PC-9 (cell line): ENCODE measurements at regions not wholly inside any gene's neighbourhood (a gene's known extent, or its start where the extent isn't known, plus 50 kb on each side); places are given as distances from the start of the nearest gene placed in this dataset.

Experiments
- BruUV-seq: library from RNA; stranded (reverse); fragments of 400-500 nt; replicated peaks from 2 replicates; lab custom pipeline; 2021; lab: Mats Ljungman, UMichigan
- CTCF ChIA-PET: fragments of 300-600 bp; sonication (Branson Sonifier 250); formaldehyde crosslinking; loops from one replicate; lab custom pipeline; 2022; ENCODE audit warnings: antibody characterized with exemption; lab: Charles Lee
- POLR2A ChIA-PET: fragments of 300-600 bp; sonication (Branson Sonifier 250); formaldehyde crosslinking; loops from one replicate; lab custom pipeline; 2022; ENCODE audit warnings: antibody characterized with exemption; ENCODE audit not compliant: unreplicated experiment; lab: Charles Lee
- DNase-seq, 2 experiments: peaks; one replicate each; pipeline versions ENCODE4 v3.0.0 to v3.0.0-alpha.2; 2015 to 2022; ENCODE audit warnings: mixed read lengths in 1 of 2
- H2AFZ ChIP-seq: fragments of 200-600 bp; sonication (generic); 2 replicates; pipeline ENCODE4 v1.8.1; 2017; ENCODE audit warnings: antibody characterized with exemption
- H3F3A ChIP-seq: fragments of 200-600 bp; sonication (generic); 2 replicates; pipeline ENCODE4 v1.8.1; 2017; ENCODE audit warnings: antibody characterized with exemption, mild to moderate bottlenecking, low read depth; ENCODE audit not compliant: insufficient read depth
- H3K27ac ChIP-seq: fragments of 200-600 bp; sonication (generic); 2 replicates; pipeline ENCODE4 v1.6.1; 2016; ENCODE audit warnings: mixed run types
- H3K27me3 ChIP-seq: fragments of 200-600 bp; sonication (generic); 2 replicates; pipeline ENCODE4 v1.6.1; 2016; ENCODE audit warnings: low read depth, mixed run types; ENCODE audit not compliant: insufficient read depth
- H3K36me3 ChIP-seq: fragments of 200-600 bp; sonication (generic); 2 replicates; pipeline ENCODE4 v1.6.1; 2016; ENCODE audit warnings: low read depth, mixed run types
- H3K4me1 ChIP-seq: fragments of 200-600 bp; sonication (generic); replicated peaks from 2 replicates; pipeline ENCODE4 v1.6.1; 2016; ENCODE audit warnings: mixed run types; ENCODE audit not compliant: insufficient read depth
- H3K4me2 ChIP-seq: fragments of 200-600 bp; sonication (generic); 2 replicates; pipeline ENCODE4 v1.6.1; 2017; ENCODE audit warnings: mixed run types
- H3K4me3 ChIP-seq: fragments of 200-600 bp; sonication (generic); 2 replicates; pipeline ENCODE4 v1.6.1; 2016; ENCODE audit warnings: mixed run types
- H3K79me2 ChIP-seq: fragments of 200-600 bp; sonication (generic); 2 replicates; pipeline ENCODE4 v1.6.1; 2017; ENCODE audit warnings: low read depth, mixed run types
- H3K9me2 ChIP-seq: fragments of 200-600 bp; sonication (generic); 2 replicates; pipeline ENCODE4 v1.8.1; 2017; ENCODE audit warnings: mild to moderate bottlenecking; ENCODE audit not compliant: insufficient read depth
- H3K9me3 ChIP-seq: fragments of 200-600 bp; sonication (generic); 2 replicates; pipeline ENCODE4 v1.8.1; 2016; ENCODE audit warnings: low read depth; ENCODE audit not compliant: insufficient read depth
- H4K20me1 ChIP-seq: fragments of 200-600 bp; sonication (generic); 2 replicates; pipeline ENCODE4 v1.8.1; 2017; ENCODE audit not compliant: insufficient read depth
- EZH2 ChIP-seq: fragments of 200-600 bp; sonication (generic); IDR thresholded peaks from 2 replicates; pipeline ENCODE4 v1.8.0; 2017; ENCODE audit warnings: antibody characterized with exemption, low read depth
- intact Hi-C: fragments of 100-400 bp; cut with micrococcal nuclease; formaldehyde crosslinking; loops from one replicate; pipeline ENCODE4 v1.10.0; 2022; ENCODE audit not compliant: unreplicated experiment
- TF ChIP-seq, protein P1 (sequence below): fragments of 200-600 bp; sonication (generic); conservative IDR thresholded peaks from 2 replicates; pipeline ENCODE4 v1.6.1; 2017; ENCODE audit warnings: mixed run types, antibody characterized with exemption, mild to moderate bottlenecking, moderate library complexity

DNA sequence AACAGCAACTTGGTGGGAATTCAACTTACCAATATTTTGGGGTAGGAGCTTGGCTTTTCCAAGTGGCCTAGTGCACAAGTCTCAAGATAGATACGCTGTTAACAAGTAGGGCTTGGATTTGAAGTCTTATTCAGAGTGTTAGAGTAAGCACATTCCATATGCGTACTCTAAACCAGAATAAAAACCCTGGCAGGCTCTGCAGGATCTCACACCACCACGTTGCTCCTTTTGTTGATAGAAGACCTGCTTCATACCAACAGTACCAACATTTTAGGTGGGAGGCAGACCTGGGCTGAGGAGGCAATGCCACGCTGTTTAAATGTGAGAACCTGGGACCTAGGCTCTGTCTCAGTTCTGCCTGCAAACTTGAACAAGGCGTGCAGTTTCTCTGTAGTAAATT lies 214.0 kb downstream of the RNF144A start:
- peaks cover 12% of the 10 kb centered on the region; the same call in 1 of the 2 replicates for H3K27me3 ChIP-seq
- H2AFZ ChIP-seq, result no peak overlapping the region
- H4K20me1 ChIP-seq, result no peaks in the 10 kb centered on the region
- no peak overlapping the region for H3K4me2 ChIP-seq
- no peak for DNase-seq
- BruUV-seq, result no TSS peak
- H3K4me1 ChIP-seq, result no peaks in the 10 kb centered on the region
- H3K36me3 ChIP-seq, result no peaks in the 10 kb centered on the region
- no peak overlapping the region for H3K4me3 ChIP-seq
- ChIA-PET POLR2A (no interaction called here), CTCF (no interaction called here)
- no peaks in the 10 kb centered on the region for H3K79me2 ChIP-seq
- no peaks in the 10 kb centered on the region for H3K9me3 ChIP-seq
- TF ChIP-seq EZH2, result no peak
- TF ChIP-seq, protein P1, sequence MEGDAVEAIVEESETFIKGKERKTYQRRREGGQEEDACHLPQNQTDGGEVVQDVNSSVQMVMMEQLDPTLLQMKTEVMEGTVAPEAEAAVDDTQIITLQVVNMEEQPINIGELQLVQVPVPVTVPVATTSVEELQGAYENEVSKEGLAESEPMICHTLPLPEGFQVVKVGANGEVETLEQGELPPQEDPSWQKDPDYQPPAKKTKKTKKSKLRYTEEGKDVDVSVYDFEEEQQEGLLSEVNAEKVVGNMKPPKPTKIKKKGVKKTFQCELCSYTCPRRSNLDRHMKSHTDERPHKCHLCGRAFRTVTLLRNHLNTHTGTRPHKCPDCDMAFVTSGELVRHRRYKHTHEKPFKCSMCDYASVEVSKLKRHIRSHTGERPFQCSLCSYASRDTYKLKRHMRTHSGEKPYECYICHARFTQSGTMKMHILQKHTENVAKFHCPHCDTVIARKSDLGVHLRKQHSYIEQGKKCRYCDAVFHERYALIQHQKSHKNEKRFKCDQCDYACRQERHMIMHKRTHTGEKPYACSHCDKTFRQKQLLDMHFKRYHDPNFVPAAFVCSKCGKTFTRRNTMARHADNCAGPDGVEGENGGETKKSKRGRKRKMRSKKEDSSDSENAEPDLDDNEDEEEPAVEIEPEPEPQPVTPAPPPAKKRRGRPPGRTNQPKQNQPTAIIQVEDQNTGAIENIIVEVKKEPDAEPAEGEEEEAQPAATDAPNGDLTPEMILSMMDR, result no peak
- H3F3A ChIP-seq, result no peaks in the 10 kb centered on the region
- no peaks in the 10 kb centered on the region for H3K9me2 ChIP-seq
- intact Hi-C loops, result no loop called here
- no peak overlapping the region for H3K27ac ChIP-seq

DNA sequence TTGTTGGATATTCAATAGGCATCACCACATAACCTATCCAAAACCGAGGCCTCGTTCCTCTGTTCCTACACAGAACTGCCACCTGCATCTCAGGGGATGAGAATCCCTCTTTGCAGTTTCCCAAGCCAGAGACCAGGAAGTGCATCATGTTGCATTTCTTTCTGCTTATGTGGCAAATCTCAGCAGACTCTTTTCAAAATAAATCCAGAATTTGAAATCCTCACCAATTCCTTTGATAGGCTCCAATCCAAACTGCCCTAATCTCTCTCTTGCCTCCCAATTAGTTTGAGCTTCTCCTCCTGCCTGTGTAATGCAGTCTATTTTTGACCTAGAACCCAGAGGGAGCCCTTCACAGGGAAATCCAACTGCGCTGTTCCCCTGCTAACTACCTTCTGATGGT lies 215.5 kb downstream of the RNF144A start:
- H3F3A ChIP-seq, result no peaks in the 10 kb centered on the region
- intact Hi-C loops, result no loop called here
- CTCF ChIA-PET, result no interaction called here

DNA sequence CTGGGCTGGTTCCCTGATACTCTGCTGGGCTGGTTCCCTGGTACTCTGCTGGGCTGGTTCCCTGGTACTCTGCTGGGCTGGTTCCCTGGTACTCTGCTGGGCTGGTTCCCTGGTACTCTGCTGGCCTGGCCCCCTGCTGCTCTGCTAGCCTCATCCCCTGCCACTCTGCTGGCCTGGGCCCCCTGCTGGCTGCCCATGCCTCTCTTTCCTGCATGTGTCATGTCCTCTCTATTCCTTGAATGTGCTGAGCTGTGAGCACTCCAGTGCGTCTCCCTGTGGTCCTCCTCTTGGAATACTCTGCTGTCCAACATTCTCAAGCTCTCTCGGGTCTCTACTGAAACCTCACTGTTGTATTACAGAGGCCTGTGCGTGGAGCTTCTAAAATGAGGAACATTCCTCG lies 216.3 kb downstream of the RNF144A start:
- CTCF ChIA-PET, result no interaction called here
- no peaks in the 10 kb centered on the region for H3K79me2 ChIP-seq
- POLR2A ChIA-PET, result no interaction called here
- no peak overlapping the region for H3K4me2 ChIP-seq
- no peaks in the 10 kb centered on the region for H3K9me2 ChIP-seq
- no peaks in the 10 kb centered on the region for H3K9me3 ChIP-seq
- BruUV-seq, result no TSS peak
- DNase-seq, result peak in 1 of 2 experiments; percentile 15
- H3K4me1 ChIP-seq, result no peaks in the 10 kb centered on the region
- peaks cover 17% of the 10 kb centered on the region; the same call in 1 of the 2 replicates for H3K27me3 ChIP-seq
- intact Hi-C loops, result no loop called here
- no peaks in the 10 kb centered on the region for H3K36me3 ChIP-seq
- no peak overlapping the region for H3K27ac ChIP-seq
- H2AFZ ChIP-seq, result no peak overlapping the region
- H4K20me1 ChIP-seq, result no peaks in the 10 kb centered on the region
- H3K4me3 ChIP-seq, result no peak overlapping the region
- no peak for TF ChIP-seq EZH2
- TF ChIP-seq, protein P1, result no peak
- H3F3A ChIP-seq, result no peaks in the 10 kb centered on the region

More for the DNA sequence above, 215.5 kb downstream of the RNF144A start:
- H4K20me1 ChIP-seq, result no peaks in the 10 kb centered on the region
- H3K9me2 ChIP-seq, result no peaks in the 10 kb centered on the region
- DNase-seq, result no peak
- TF ChIP-seq EZH2, result no peak
- TF ChIP-seq, protein P1, result no peak
- no peaks in the 10 kb centered on the region for H3K9me3 ChIP-seq
- no peaks in the 10 kb centered on the region for H3K36me3 ChIP-seq
- no TSS peak for BruUV-seq
- H3K4me3 ChIP-seq, result no peak overlapping the region
- H3K4me2 ChIP-seq, result no peak overlapping the region
- H3K79me2 ChIP-seq, result no peaks in the 10 kb centered on the region
- POLR2A ChIA-PET, result no interaction called here
- H3K4me1 ChIP-seq, result no peaks in the 10 kb centered on the region
- no peak overlapping the region for H3K27ac ChIP-seq
- H2AFZ ChIP-seq, result no peak overlapping the region
- peaks cover 17% of the 10 kb centered on the region; the same call in 1 of the 2 replicates for H3K27me3 ChIP-seq
